Common myeloid progenitor, CD34-positive (primary cell): ENCODE measurements at regions not wholly inside any gene's neighbourhood (a gene's known extent, or its start where the extent isn't known, plus 50 kb on each side); places are given as distances from the start of the nearest gene placed in this dataset.

Experiments
- CTCF ChIA-PET: fragments of 350-600 bp; sonication (Branson Sonifier 250); formaldehyde crosslinking; loops from one replicate; lab custom pipeline; 2021; ENCODE audit warnings: antibody characterized with exemption; lab: Charles Lee
- POLR2A ChIA-PET: fragments of 350-600 bp; sonication (Branson Sonifier 250); formaldehyde crosslinking; loops from one replicate; lab custom pipeline; 2021; ENCODE audit warnings: antibody characterized with exemption; lab: Charles Lee
- DNase-seq, 3 donors: peaks; one replicate each; pipeline versions ENCODE4 v3.0.0 to v3.0.0-alpha.2; 2013
- H3K27ac ChIP-seq, 2 experiments: 1 replicate in 1 of 2; 2 replicates in 1 of 2; pipeline ENCODE4 v1.7.0; 2013; ENCODE audit warnings: inconsistent platforms in 2 of 2, low read length in 2 of 2, mild to moderate bottlenecking in 2 of 2, low read depth in 1 of 2, moderate library complexity in 1 of 2; ENCODE audit not compliant: severe bottlenecking in 2 of 2, insufficient read depth in 1 of 2, poor library complexity in 1 of 2
- H3K27me3 ChIP-seq, 5 experiments: replicated peaks in 2 of 5; 1 replicate in 3 of 5; 2 replicates in 2 of 5; pipeline versions ENCODE4 v1.6.1 to v1.7.0; 2013; ENCODE audit warnings: low read length in 4 of 5, mild to moderate bottlenecking in 2 of 5, moderate library complexity in 2 of 5, inconsistent platforms in 1 of 5; ENCODE audit not compliant: insufficient read depth in 5 of 5, control insufficient read depth in 4 of 5
- H3K36me3 ChIP-seq, 4 experiments: 1 replicate in 2 of 4; 2 replicates in 2 of 4; pipeline versions ENCODE4 v1.6.1 to v1.7.0; 2013; ENCODE audit warnings: low read length in 3 of 4, control low read depth in 1 of 4, mild to moderate bottlenecking in 1 of 4; ENCODE audit not compliant: control insufficient read depth in 4 of 4, insufficient read depth in 4 of 4
- H3K4me1 ChIP-seq, 4 experiments: 1 replicate in 3 of 4; 2 replicates in 1 of 4; pipeline versions ENCODE4 v1.6.1 to v1.7.1; 2013; ENCODE audit warnings: low read length in 3 of 4, mild to moderate bottlenecking in 3 of 4, control low read depth in 1 of 4, inconsistent platforms in 1 of 4, moderate library complexity in 1 of 4; ENCODE audit not compliant: control insufficient read depth in 4 of 4, insufficient read depth in 4 of 4; ENCODE audit errors: control extremely low read depth in 1 of 4
- H3K4me3 ChIP-seq, 7 experiments: 1 replicate in 4 of 7; 2 replicates in 3 of 7; pipeline versions ENCODE4 v1.5.1 to v1.7.0; 2013; ENCODE audit warnings: mild to moderate bottlenecking in 7 of 7, low read length in 6 of 7, moderate library complexity in 6 of 7, inconsistent platforms in 2 of 7, low read depth in 2 of 7, control low read depth in 1 of 7; ENCODE audit not compliant: insufficient read depth in 4 of 7, control insufficient read depth in 1 of 7; ENCODE audit errors: extremely low read depth in 1 of 7
- H3K9me3 ChIP-seq, 5 experiments: 1 replicate in 4 of 5; 2 replicates in 1 of 5; pipeline versions ENCODE4 v1.6.1 to v1.7.1; 2013; ENCODE audit warnings: low read length in 4 of 5, mild to moderate bottlenecking in 2 of 5, inconsistent platforms in 1 of 5, low read depth in 1 of 5, moderate library complexity in 1 of 5; ENCODE audit not compliant: control insufficient read depth in 4 of 5, insufficient read depth in 2 of 5; ENCODE audit errors: control extremely low read depth in 1 of 5
- WGBS: methylation state at CpG from one replicate; pipeline ENCODE4 v1.1.5; 2013; ENCODE audit not compliant: insufficient coverage; 5-methylcytosine and 5-hydroxymethylcytosine counted together

GRCh38 chr6:72530750-72531149 lies 91.1 kb upstream of the KCNQ5 start:
- H3K27me3 ChIP-seq: no peaks in the 10 kb centered on the region
- CTCF ChIA-PET: no interaction called here
- no peak for DNase-seq
- WGBS: no CpG with 5 or more reads among the region's 3 CpGs
- no peak overlapping the region for H3K4me3 ChIP-seq
- no peaks in the 10 kb centered on the region for H3K9me3 ChIP-seq
- H3K27ac ChIP-seq: no peak overlapping the region
- H3K4me1 ChIP-seq: no peaks in the 10 kb centered on the region
- no peaks in the 10 kb centered on the region for H3K36me3 ChIP-seq
- POLR2A ChIA-PET: no interaction called here

- no peaks in the 10 kb centered on the region for H3K36me3 ChIP-seq
- peaks cover 0 to 2% (median 0%) of the 10 kb centered on the region in 5 experiments for H3K27me3 ChIP-seq
- ChIA-PET CTCF (no interaction called here), POLR2A (no interaction called here)
- H3K4me1 ChIP-seq: no peaks in the 10 kb centered on the region
- no peak overlapping the region for H3K27ac ChIP-seq
- H3K9me3 ChIP-seq: no peaks in the 10 kb centered on the region
- no peak overlapping the region for H3K4me3 ChIP-seq
- no peak for DNase-seq
These were observed 88.3 kb upstream of the KCNQ5 start for GRCh38 chr6:72533606-72534005.

GRCh38 chr6:72534236-72534635 lies 87.6 kb upstream of the KCNQ5 start:
- H3K36me3 ChIP-seq: no peaks in the 10 kb centered on the region
- no peak overlapping the region for H3K4me3 ChIP-seq
- H3K9me3 ChIP-seq: no peaks in the 10 kb centered on the region
- H3K4me1 ChIP-seq: no peaks in the 10 kb centered on the region
- POLR2A ChIA-PET: no interaction called here
- no peak overlapping the region for H3K27ac ChIP-seq
- H3K27me3 ChIP-seq: peaks cover 0 to 2% (median 0%) of the 10 kb centered on the region in 5 experiments
- CTCF ChIA-PET: no interaction called here
- no peak for DNase-seq

- no peaks in the 10 kb centered on the region for H3K4me1 ChIP-seq
- no peaks in the 10 kb centered on the region for H3K36me3 ChIP-seq
- peaks cover 0 to 5% (median 0%) of the 10 kb centered on the region in 5 experiments for H3K9me3 ChIP-seq
- CTCF ChIA-PET: no interaction called here
- POLR2A ChIA-PET: no interaction called here
- no CpG with 5 or more reads among the region's 3 CpGs for WGBS
- no peak for DNase-seq
- H3K27ac ChIP-seq: no peak overlapping the region
- no peak overlapping the region for H3K4me3 ChIP-seq
- H3K27me3 ChIP-seq: peaks cover 0 to 2% (median 0%) of the 10 kb centered on the region in 5 experiments
These were observed 86.7 kb upstream of the KCNQ5 start for GRCh38 chr6:72535124-72535523.

- POLR2A ChIA-PET: no interaction called here
- no peaks in the 10 kb centered on the region for H3K4me1 ChIP-seq
- DNase-seq: no peak
- no CpG with 5 or more reads among the region's 3 CpGs for WGBS
- H3K4me3 ChIP-seq: no peak overlapping the region
- peaks cover 1 to 11% (median 5%) of the 10 kb centered on the region in 5 experiments for H3K9me3 ChIP-seq
- no peaks in the 10 kb centered on the region for H3K36me3 ChIP-seq
- CTCF ChIA-PET: no interaction called here
- H3K27me3 ChIP-seq: no peaks in the 10 kb centered on the region
- H3K27ac ChIP-seq: no peak overlapping the region
These were observed 74.8 kb upstream of the KCNQ5 start for GRCh38 chr6:72547020-72547419.

GRCh38 chr6:72551470-72551869 lies 70.4 kb upstream of the KCNQ5 start:
- Histone ChIP-seq H3K36me3 (no peaks in the 10 kb centered on the region), H3K4me3 (no peak overlapping the region), H3K4me1 (no peaks in the 10 kb centered on the region), H3K27ac (no peak overlapping the region), H3K27me3 (no peaks in the 10 kb centered on the region), H3K9me3 (no peaks in the 10 kb centered on the region)
- 92% methylated on average over 2 of the region's 3 CpGs for WGBS
- no peak for DNase-seq
- CTCF ChIA-PET: no interaction called here
- POLR2A ChIA-PET: no interaction called here

GRCh38 chr6:72552938-72553337 lies 68.9 kb upstream of the KCNQ5 start:
- WGBS: 78% methylated on average over 3 of the region's 4 CpGs
- no peak overlapping the region for H3K4me3 ChIP-seq
- CTCF ChIA-PET: no interaction called here
- H3K27me3 ChIP-seq: no peaks in the 10 kb centered on the region
- no peaks in the 10 kb centered on the region for H3K4me1 ChIP-seq
- no peak for DNase-seq
- no peaks in the 10 kb centered on the region for H3K36me3 ChIP-seq
- no peaks in the 10 kb centered on the region for H3K9me3 ChIP-seq
- POLR2A ChIA-PET: no interaction called here
- no peak overlapping the region for H3K27ac ChIP-seq
